Upper lobe of left lung (tissue), 6 donors: ENCODE measurements at regions not wholly inside any gene's neighbourhood (a gene's known extent, or its start where the extent isn't known, plus 50 kb on each side); places are given as distances from the start of the nearest gene placed in this dataset.
"Not testable (repeated sequence)": the region's sequence is repeated elsewhere in the genome, so short reads cannot be mapped to it uniquely, and the experiment has no call there.

ENCODE experiments used
- ATAC-seq, 2 donors: fragments of 200-7000 bp; cut with Tn5 transposase; one replicate each; pipeline ENCODE4 v1.9.1; 2022; ENCODE audit warnings: mild to moderate bottlenecking in 2 of 2, moderate library complexity in 2 of 2; ENCODE audit not compliant: low FRiP score in 2 of 2
- DNase-seq, 2 donors: peaks; one replicate each; pipeline ENCODE4 v3.0.0-alpha.2; 2019 to 2020
- H3K27ac ChIP-seq, 4 donors: fragments of 200-600 bp; sonication (generic); one replicate each; pipeline ENCODE4 v1.5.1; 2016 to 2019
- H3K27me3 ChIP-seq, 4 donors: fragments of 200-600 bp; sonication (generic); one replicate each; pipeline ENCODE4 v1.5.1; 2017 to 2019
- H3K36me3 ChIP-seq, 4 donors: fragments of 200-600 bp; sonication (generic); one replicate each; pipeline ENCODE4 v1.5.1; 2016 to 2019
- H3K4me1 ChIP-seq, 4 donors: fragments of 200-600 bp; sonication (generic); one replicate each; pipeline ENCODE4 v1.5.1; 2018 to 2019
- H3K4me3 ChIP-seq, 4 donors: fragments of 200-600 bp; sonication (generic); one replicate each; pipeline ENCODE4 v1.5.1; 2017 to 2019; ENCODE audit warnings: mild to moderate bottlenecking in 2 of 4, moderate library complexity in 1 of 4
- H3K9me3 ChIP-seq, 4 donors: fragments of 200-600 bp; sonication (generic); one replicate each; pipeline ENCODE4 v1.5.1; 2018 to 2019
- WGBS, 2 donors: methylation state at CpG; one replicate each; pipeline ENCODE4 v1.1.5; 2017 to 2018; 5-methylcytosine and 5-hydroxymethylcytosine counted together
- donor health status: DM: no; HTN: no; CAD: no; lungs with moderate emphysema.
- donor health status: DM: no; HTN: yes; CAD: no; lungs with severe emphysema.

DNA sequence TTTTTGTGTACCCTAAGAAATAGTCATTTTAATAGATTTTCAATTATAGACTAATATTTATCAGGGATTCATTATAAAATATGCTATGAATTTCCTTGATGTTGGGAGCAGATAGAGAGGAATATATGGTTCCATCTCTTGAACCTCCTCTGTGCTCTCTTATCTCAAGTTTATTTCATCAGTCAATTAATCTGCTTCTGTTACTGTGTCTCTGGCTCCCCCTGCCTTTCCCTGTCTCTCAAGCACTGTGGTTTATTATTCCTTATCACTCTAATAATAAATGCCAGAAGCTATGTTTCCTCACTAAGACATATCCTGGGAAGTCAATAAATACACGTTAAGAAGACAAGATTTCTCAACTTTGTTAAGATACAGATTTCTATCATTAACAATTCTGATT, 141.5 kb downstream of the SYT15 start:
- not testable (repeated sequence) for H3K4me3 ChIP-seq, H3K27me3 ChIP-seq, H3K36me3 ChIP-seq, H3K4me1 ChIP-seq, H3K9me3 ChIP-seq, H3K27ac ChIP-seq
- DNase-seq (peak in 1 of 2 donors; percentile 19), ATAC-seq (peak in 1 of 2 donors; percentile 40)
- WGBS, 2 donors, result no CpG with 5 or more reads among the region's 1 CpG

DNA sequence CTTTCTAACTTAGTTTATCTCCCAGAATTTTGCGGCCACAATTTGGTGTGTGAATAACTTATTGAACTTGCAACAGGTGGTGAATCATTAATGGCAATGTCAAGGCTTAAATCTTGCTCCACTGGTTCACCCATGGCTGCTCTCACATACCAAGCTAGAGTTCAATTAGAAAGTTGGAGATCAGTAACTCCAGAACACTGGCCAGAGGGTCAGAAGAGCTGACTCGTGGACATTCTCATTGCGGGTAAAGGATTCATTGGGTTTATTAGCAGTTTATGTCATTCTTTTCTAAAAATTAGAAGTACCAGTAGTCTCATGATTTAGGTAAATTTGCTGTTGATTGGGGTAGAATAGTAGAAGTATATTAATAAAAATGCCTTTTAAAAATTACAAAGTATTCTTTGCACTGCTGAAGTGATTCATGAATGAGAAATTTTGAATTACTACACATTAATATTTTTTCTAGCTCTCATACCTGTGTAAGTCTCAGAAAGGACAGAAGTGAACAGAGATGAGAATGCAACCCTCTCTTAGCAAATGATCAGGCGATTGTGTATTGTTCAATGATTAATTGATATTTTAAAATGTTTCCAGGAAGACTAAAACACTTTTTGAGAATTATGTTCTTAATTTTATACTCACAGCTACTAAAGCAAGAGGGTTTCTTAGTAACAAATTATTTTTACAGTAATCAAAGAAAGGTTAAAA, 142.0 kb downstream of the SYT15 start:
- not testable (repeated sequence) for H3K9me3 ChIP-seq, H3K36me3 ChIP-seq, H3K27ac ChIP-seq, DNase-seq, H3K4me3 ChIP-seq, H3K27me3 ChIP-seq, H3K4me1 ChIP-seq, ATAC-seq
- 77 to 89% methylated on average over 2 to 4 of the region's 4 CpGs for WGBS, 2 donors

DNA sequence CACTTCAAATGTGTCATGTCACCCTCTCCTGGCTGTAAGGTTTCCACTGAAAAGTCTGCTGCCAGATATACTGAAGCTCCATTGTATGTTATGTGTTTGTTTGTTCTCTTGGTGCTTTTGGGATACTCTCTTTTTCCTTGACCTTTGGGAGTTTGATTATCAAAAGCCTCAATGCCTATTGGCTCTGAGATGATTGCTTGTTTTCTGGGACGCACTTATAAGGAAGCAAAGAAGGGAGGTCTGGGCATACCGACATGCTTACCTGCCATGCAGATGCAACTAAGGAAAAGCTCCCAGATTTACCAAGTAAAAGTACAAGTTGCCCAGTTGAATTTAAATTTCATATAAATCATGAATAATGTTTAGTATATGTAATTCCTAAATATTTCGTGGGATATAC, 145.3 kb downstream of the SYT15 start:
- not testable (repeated sequence) for DNase-seq, H3K4me3 ChIP-seq, H3K27me3 ChIP-seq, H3K36me3 ChIP-seq, H3K9me3 ChIP-seq, H3K4me1 ChIP-seq, ATAC-seq, H3K27ac ChIP-seq
- WGBS, 2 donors, result 90% methylated on average over 3 of the region's 3 CpGs

DNA sequence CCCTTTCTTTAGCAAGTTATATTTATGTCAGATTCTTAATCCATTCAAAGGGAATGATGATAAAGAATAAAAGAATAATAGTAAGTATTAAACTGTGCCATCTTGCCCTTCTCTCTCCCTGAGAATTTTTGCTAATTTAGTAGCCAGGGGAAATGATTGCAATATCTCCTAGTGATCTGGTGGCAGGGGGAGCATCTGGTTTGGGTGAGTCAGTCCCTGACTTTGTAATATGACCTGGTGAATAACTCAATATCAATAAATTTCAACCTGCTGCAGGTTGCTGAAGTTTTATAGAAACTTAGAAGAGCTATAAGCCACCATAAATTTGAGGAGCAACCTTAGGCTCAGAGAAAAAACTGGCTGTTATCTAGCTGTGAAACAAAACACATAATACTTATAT, 149.4 kb downstream of the SYT15 start:
- not testable (repeated sequence) for H3K36me3 ChIP-seq, H3K27ac ChIP-seq, DNase-seq, H3K4me3 ChIP-seq, ATAC-seq, H3K9me3 ChIP-seq, H3K27me3 ChIP-seq, H3K4me1 ChIP-seq

DNA sequence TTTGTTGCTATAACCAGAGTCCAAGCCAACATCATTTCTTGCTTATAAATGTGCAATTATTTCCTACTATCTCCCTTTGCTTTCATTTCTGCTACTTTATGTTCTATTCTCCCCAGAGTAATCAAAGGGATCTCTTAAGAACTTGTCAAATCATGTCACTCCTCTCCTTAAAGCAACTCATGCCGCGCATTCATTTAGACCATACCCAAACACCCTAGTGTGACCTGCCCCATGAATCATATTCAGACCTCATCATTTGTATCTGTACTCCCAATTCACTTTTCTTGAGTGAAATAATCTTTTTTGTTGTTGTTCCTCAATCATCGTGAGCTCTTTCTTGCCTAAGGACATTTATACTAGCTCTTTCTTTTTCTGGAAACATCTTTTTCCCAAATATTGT, 151.8 kb downstream of the SYT15 start:
- H3K4me3 ChIP-seq, DNase-seq, H3K27ac ChIP-seq, H3K27me3 ChIP-seq, ATAC-seq, H3K9me3 ChIP-seq, H3K4me1 ChIP-seq, H3K36me3 ChIP-seq: not testable (repeated sequence)
- WGBS, 2 donors, result no CpG with 5 or more reads among the region's 3 CpGs

DNA sequence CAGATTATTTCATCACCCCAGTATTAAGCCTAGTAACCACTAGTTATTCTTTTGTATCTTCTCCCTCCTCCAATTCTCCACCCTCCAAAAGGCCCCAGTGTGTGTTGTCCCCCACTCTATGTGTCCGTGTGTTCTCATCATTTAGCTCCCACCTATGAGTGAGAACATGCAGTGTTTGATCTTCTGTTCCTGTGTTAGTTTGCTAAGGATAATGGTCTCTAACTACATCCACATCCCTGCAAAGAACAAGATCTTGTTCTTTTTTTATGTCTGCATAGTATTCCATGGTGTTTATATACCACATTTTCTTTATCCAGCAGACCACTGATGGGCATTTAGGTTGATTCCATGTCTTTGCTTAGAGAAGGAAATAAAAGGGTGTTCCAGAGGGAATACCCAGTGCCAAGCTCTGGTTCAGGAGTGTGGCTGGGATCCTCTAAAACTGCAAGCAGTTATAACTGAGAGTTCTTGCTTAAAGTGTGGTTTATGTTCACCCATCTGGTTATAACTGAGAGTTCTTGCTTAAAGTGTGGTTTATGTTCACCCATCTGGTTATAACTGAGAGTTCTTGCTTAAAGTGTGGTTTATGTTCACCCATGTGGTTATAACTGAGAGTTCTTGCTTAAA, 154.8 kb downstream of the SYT15 start:
- WGBS, 2 donors, result no CpG with 5 or more reads among the region's 1 CpG
- not testable (repeated sequence) for H3K9me3 ChIP-seq, H3K27me3 ChIP-seq, H3K4me3 ChIP-seq, ATAC-seq, H3K36me3 ChIP-seq, H3K4me1 ChIP-seq, H3K27ac ChIP-seq, DNase-seq

DNA sequence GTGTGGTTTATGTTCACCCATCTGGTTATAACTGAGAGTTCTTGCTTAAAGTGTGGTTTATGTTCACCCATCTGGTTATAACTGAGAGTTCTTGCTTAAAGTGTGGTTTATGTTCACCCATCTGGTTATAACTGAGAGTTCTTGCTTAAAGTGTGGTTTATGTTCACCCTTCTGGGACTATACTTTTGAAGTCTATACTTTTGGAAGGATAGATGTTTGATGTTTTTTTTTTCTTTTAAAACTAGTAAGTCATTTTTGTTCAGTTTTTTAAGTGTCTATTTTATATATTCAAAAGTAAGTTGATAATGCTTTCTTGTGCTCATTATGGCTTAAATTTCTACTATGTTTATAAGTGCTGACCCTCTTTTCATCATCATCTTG, 155.3 kb downstream of the SYT15 start:
- H3K9me3 ChIP-seq, ATAC-seq: not testable (repeated sequence)

DNA sequence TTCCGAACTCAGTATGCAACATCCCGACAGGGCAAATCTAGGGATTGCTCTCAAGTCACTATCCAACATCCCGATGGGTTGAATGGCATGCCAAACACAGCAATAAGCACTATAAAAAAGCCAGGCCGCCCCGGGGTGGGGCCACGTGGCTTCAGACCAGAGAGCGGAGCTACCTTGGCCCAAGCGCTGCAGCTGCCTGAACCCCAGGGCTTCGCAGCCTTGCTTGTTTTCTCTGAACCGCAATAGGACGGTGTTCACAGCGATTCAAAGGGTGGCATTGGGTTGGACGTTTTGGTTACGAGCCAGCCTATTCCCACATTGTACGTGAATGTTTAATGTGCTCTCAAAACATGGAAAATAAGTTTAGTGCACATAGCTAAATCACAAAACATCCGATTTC, 161.0 kb downstream of the SYT15 start:
- H3K27ac ChIP-seq, H3K36me3 ChIP-seq, H3K27me3 ChIP-seq, H3K4me3 ChIP-seq, H3K4me1 ChIP-seq, H3K9me3 ChIP-seq: not testable (repeated sequence)
- peak in 1 of 2 donors; percentile 42 for ATAC-seq
- no CpG with 5 or more reads among the region's 16 CpGs for WGBS, 2 donors
- DNase-seq, result peak in 1 of 2 donors; percentile 40

More for the DNA sequence above, 155.3 kb downstream of the SYT15 start:
- not testable (repeated sequence) for H3K27me3 ChIP-seq, H3K27ac ChIP-seq, H3K36me3 ChIP-seq, H3K4me3 ChIP-seq, DNase-seq, H3K4me1 ChIP-seq

DNA sequence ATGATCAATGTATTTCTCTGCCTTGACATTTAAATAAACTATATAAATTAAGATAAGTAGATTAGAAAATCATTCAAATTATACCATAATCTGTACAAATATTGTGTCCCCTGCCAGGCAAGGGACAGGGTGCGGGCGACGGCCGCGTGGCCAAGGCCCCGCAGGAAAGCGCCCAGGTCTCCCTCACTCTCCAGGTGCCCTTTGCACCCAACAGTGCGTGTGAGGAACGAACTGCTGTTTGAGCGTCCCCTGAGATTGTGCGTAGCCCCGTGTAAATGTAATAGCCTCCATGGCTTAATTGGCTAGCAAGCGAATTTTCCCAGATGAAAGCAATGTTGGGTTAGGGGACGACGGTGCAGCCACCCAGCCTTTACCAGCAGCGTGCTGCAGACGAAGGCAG, 161.4 kb downstream of the SYT15 start:
- not testable (repeated sequence) for H3K27me3 ChIP-seq, H3K9me3 ChIP-seq, H3K4me1 ChIP-seq, H3K27ac ChIP-seq, H3K4me3 ChIP-seq, H3K36me3 ChIP-seq, DNase-seq
- WGBS, 2 donors, result 68% methylated on average over 5 of the region's 17 CpGs; no CpG with 5 or more reads in 1 of the 2 donors
- peak in 1 of 2 donors; percentile 14 for ATAC-seq

DNA sequence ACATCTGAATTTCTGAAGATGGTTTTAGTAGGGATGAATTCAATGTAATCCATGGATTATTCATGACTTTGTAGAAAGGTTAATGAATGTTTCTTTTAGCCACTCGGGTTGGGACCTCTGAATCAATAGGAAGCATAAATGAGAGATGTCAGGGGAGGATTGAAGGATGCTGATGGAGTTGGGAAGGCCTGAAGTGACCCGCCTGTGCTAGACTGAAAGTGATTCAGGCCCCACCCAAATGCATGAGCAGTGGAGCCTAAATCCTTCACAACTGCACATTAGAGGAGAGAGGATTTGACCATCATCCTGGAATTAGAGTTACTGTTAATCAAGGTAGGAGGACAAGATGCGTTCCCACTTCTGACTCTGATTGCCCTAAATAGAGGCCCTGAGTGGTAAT, 162.2 kb upstream of the PTPN20 start:
- 91 to 100% methylated on average over 2 of the region's 3 CpGs for WGBS, 2 donors
- H3K36me3 ChIP-seq, H3K27me3 ChIP-seq, H3K27ac ChIP-seq, H3K4me3 ChIP-seq, H3K9me3 ChIP-seq, H3K4me1 ChIP-seq, DNase-seq: not testable (repeated sequence)
- peak in 1 of 2 donors; percentile 3 for ATAC-seq

DNA sequence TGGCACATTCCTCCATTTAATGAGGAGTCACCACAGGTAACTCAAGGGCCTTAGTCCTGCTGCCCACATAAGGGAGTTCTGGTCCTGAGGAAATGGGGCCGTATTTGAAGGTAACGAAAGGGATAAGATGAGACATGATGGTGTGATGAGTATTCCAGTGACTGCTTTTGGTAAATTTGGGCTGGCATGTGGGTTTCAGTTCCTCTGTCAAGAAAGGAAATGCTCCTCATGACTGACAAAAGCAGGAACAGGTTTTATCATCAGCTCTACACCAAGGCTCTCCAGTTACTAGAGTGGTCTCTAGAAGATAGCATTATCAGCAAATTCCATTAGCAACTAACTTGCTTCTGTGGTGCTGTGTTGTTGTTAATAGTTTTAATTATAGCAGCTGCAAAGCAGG, 161.8 kb upstream of the PTPN20 start:
- H3K27me3 ChIP-seq, H3K4me3 ChIP-seq, H3K4me1 ChIP-seq, H3K9me3 ChIP-seq, H3K27ac ChIP-seq, DNase-seq, H3K36me3 ChIP-seq: not testable (repeated sequence)
- peak in 1 of 2 donors; percentile 59 for ATAC-seq
- WGBS, 2 donors, result 69 to 81% methylated on average over 2 of the region's 2 CpGs

DNA sequence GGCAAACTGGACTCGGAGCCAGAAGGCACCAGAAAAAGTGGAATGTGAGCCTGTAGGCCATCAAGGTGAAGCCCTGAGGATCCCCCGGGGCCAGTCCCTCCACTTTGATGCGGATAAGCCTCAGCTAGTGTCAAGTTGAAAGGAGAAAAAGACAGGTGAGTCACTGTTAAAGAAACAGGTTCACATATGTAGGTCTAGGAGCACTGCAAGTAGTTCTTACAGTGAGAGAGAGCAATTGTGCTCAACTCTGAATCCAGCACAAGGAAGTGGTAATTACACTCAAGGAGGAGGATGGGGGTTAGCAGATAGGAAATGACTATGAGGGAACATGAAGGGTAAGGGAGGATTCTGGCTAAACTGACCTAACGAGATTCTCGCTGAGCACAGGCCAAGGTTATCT, 157.5 kb upstream of the PTPN20 start:
- WGBS, 2 donors, result 81 to 86% methylated on average over 1 to 2 of the region's 5 CpGs

DNA sequence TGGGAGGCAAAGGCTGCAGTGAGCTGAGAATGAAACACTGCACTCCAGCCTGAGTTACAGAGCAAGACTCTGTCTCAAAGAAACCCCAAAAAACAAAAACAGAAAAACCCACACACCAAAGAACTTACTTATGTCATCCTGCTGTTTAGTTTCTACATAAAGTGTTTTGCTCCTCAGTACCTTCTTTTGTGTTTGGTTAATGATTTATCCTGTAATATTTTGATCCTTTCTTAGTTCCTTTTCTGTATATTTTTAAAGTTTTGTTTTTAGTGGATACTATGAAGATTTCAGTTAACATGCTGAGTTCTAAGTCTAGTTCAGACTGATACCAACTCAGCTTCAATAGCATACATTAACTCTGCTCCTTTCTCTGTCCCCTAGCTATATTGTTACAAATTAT, 149.8 kb upstream of the PTPN20 start:
- H3K4me1 ChIP-seq, ATAC-seq, H3K36me3 ChIP-seq, H3K27ac ChIP-seq, DNase-seq, H3K27me3 ChIP-seq, H3K9me3 ChIP-seq, H3K4me3 ChIP-seq: not testable (repeated sequence)

More for the DNA sequence above, 157.5 kb upstream of the PTPN20 start:
- not testable (repeated sequence) for H3K27ac ChIP-seq, H3K36me3 ChIP-seq, H3K9me3 ChIP-seq, H3K27me3 ChIP-seq, H3K4me3 ChIP-seq, H3K4me1 ChIP-seq, DNase-seq
- peak in 1 of 2 donors; percentile 25 for ATAC-seq
